HUES64 (cell line): ENCODE measurements at regions not wholly inside any gene's neighbourhood (a gene's known extent, or its start where the extent isn't known, plus 50 kb on each side); places are given as distances from the start of the nearest gene placed in this dataset.

Source experiments
- H3K27ac ChIP-seq: 2 replicates; pipeline ENCODE4 v1.7.0; 2013; ENCODE audit warnings: low read depth, low read length, inconsistent platforms
- H3K27me3 ChIP-seq: 2 replicates; pipeline ENCODE4 v1.6.1; 2013; ENCODE audit warnings: mild to moderate bottlenecking, low read length; ENCODE audit not compliant: insufficient read depth
- H3K36me3 ChIP-seq: 2 replicates; pipeline ENCODE4 v1.6.1; 2013; ENCODE audit warnings: mild to moderate bottlenecking, low read length; ENCODE audit not compliant: insufficient read depth
- H3K4me1 ChIP-seq: 2 replicates; pipeline ENCODE4 v1.6.1; 2013; ENCODE audit warnings: mild to moderate bottlenecking, low read length, moderate library complexity; ENCODE audit not compliant: insufficient read depth
- H3K4me3 ChIP-seq: 2 replicates; pipeline ENCODE4 v1.5.1; 2013; ENCODE audit warnings: mild to moderate bottlenecking, low read length, moderate library complexity
- H3K9ac ChIP-seq: 2 replicates; pipeline ENCODE4 v1.6.1; 2013; ENCODE audit warnings: mild to moderate bottlenecking, low read depth, low read length
- H3K9me3 ChIP-seq: 2 replicates; pipeline ENCODE4 v1.6.1; 2013; ENCODE audit warnings: low read depth, low read length; ENCODE audit not compliant: insufficient read depth
- WGBS: fragments of 150-250, 120-280 bp; methylation state at CpG from one replicate; pipeline ENCODE4 v1.1.7; 2013; ENCODE audit warnings: missing lambda C conversion rate; 5-methylcytosine and 5-hydroxymethylcytosine counted together

DNA sequence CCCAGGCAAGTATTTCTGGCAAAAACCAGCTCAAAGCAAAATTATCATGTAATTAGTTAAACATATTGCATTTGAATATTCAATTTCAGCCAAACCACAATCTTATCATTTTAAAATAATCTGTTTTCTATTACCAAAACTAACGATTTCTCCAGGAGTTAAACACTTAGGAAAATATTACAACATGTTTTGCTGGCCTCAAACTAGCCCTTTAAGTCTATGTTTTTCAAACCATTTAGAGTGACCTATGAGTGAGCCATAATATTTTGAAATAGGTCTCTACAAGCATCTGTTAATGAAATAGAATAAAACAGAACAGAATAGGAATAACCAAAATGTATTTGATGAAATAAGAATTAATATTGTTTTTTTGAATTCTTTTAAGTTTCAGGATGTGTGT is 370.9 kb downstream of the COL12A1 start:
- no peaks in the 10 kb centered on the region for H3K36me3 ChIP-seq
- H3K9me3 ChIP-seq = no peaks in the 10 kb centered on the region
- H3K4me3 ChIP-seq = no peak overlapping the region
- no peak overlapping the region for H3K9ac ChIP-seq
- no peaks in the 10 kb centered on the region for H3K4me1 ChIP-seq
- WGBS = 84% methylated on average over 1 of the region's 1 CpG
- no peaks in the 10 kb centered on the region for H3K27me3 ChIP-seq
- no peak overlapping the region for H3K27ac ChIP-seq

GRCh38 chr6:74826263-74826662 is 379.6 kb downstream of the COL12A1 start:
- WGBS = 90% methylated on average over 4 of the region's 6 CpGs
- H3K9ac ChIP-seq = no peak overlapping the region

GRCh38 chr6:74814440-74814839 is 391.4 kb downstream of the COL12A1 start:
- no peaks in the 10 kb centered on the region for H3K27me3 ChIP-seq
- no peak overlapping the region for H3K9ac ChIP-seq
- H3K27ac ChIP-seq = no peak overlapping the region
- no peak overlapping the region for H3K4me3 ChIP-seq
- H3K36me3 ChIP-seq = no peaks in the 10 kb centered on the region
- 0 out of 2 replicates have a peak, but pooled peaks cover 13% of the 10 kb centered on the region for H3K9me3 ChIP-seq
- H3K4me1 ChIP-seq = no peaks in the 10 kb centered on the region
- 92% methylated on average over 4 of the region's 4 CpGs for WGBS

More at GRCh38 chr6:74826263-74826662, 379.6 kb downstream of the COL12A1 start:
- Histone ChIP-seq H3K4me3 (no peak overlapping the region), H3K36me3 (no peaks in the 10 kb centered on the region), H3K27ac (no peak overlapping the region), H3K27me3 (no peaks in the 10 kb centered on the region), H3K9me3 (no peaks in the 10 kb centered on the region), H3K4me1 (no peaks in the 10 kb centered on the region)

GRCh38 chr6:74807674-74808073 is 398.2 kb downstream of the COL12A1 start:
- Histone ChIP-seq H3K4me1 (no peaks in the 10 kb centered on the region), H3K9me3 (no peaks in the 10 kb centered on the region), H3K27ac (no peak overlapping the region), H3K4me3 (no peak overlapping the region), H3K9ac (no peak overlapping the region), H3K36me3 (no peaks in the 10 kb centered on the region), H3K27me3 (no peaks in the 10 kb centered on the region)
- WGBS = 78% methylated on average over 1 of the region's 2 CpGs

DNA sequence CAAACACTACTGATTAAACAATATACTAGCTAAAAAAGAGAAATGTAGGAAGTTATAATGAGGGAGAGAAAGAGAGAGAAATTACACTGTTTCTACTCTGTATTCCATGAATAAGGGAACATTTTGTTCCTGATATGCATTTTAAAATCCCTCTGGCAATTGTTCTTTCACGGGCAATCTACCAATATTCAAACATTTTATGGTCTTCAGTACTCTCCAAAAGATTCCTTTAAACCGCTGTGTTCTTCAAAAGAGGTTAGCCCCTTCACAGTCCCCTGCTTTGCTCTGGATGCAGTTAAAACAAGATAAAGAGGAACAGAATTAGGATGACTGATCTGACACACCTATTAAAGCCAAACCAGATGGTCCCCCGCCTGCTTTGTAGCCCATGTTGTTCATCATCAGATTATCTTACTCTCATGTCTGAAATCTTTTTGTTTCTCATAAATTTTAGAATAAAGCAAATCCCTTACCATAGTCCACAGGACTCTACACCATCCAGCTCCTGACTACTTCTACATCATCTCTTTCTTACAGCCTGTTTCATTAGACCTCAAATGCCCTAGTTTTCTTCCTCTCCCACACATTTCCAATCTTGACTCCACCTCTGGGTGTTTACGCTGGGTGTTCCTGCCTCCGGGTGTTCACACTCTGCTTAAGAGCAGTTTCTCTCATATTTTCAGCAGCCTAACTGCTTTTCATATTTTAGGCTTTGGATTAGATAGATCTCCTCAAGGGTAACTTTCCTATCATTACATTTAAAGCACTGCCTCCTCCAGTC is 399.7 kb downstream of the COL12A1 start:
- Histone ChIP-seq H3K27ac (no peak overlapping the region), H3K9me3 (no peaks in the 10 kb centered on the region), H3K9ac (no peak overlapping the region), H3K27me3 (no peaks in the 10 kb centered on the region), H3K4me3 (no peak overlapping the region), H3K4me1 (no peaks in the 10 kb centered on the region), H3K36me3 (no peaks in the 10 kb centered on the region)
- WGBS = 90% methylated on average over 5 of the region's 5 CpGs

DNA sequence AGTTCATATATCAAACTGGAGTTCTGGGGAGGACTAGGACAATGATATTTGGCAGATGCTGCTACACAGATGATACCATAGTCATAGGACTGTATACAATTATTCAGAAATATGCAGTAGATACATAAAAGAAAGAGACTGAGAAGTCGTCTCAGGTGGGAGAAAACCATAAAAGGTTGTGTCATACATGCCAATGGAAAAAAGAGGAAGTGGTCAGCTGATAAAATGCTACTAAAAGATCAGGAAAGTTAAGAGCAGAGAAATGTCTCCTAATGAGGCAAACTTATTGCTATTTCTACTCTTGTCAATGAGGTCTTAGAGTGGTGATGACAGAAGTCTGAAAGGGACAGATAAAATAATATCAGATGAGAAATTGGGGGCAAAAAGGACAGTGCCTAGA is 407.6 kb downstream of the COL12A1 start:
- 95% methylated on average over 1 of the region's 1 CpG for WGBS
- H3K27me3 ChIP-seq = no peaks in the 10 kb centered on the region
- no peak overlapping the region for H3K27ac ChIP-seq
- H3K9me3 ChIP-seq = no peaks in the 10 kb centered on the region
- H3K4me1 ChIP-seq = no peaks in the 10 kb centered on the region
- H3K4me3 ChIP-seq = no peak overlapping the region
- no peak overlapping the region for H3K9ac ChIP-seq
- H3K36me3 ChIP-seq = no peaks in the 10 kb centered on the region

GRCh38 chr6:74785236-74785635 is 420.6 kb downstream of the COL12A1 start:
- no peaks in the 10 kb centered on the region for H3K27me3 ChIP-seq
- H3K36me3 ChIP-seq = no peaks in the 10 kb centered on the region
- H3K9ac ChIP-seq = no peak overlapping the region
- no peaks in the 10 kb centered on the region for H3K4me1 ChIP-seq
- H3K9me3 ChIP-seq = no peaks in the 10 kb centered on the region
- no peak overlapping the region for H3K4me3 ChIP-seq
- 77% methylated on average over 3 of the region's 3 CpGs for WGBS
- no peak overlapping the region for H3K27ac ChIP-seq

DNA sequence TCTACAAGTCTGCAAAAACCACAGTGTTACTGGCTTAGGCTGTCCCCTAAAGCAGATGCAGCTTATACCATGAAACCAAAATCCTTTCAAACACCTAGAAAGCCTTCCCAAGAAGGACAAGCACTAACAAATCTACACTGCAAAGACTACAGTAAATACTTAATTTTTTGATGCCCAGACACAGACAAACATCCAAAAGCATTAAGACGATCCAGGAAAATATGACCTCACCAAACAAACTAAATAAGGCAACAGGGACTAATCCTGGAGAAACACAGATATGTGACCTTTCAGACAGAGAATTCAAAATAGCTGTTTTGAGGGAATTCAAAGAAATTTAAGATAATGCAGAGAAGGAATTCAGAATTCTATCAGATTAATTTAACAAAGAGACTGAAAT is 423.5 kb downstream of the COL12A1 start:
- H3K36me3 ChIP-seq = no peaks in the 10 kb centered on the region
- H3K9ac ChIP-seq = no peak overlapping the region
- H3K4me3 ChIP-seq = no peak overlapping the region
- WGBS = 95% methylated on average over 1 of the region's 1 CpG
- no peaks in the 10 kb centered on the region for H3K27me3 ChIP-seq
- no peaks in the 10 kb centered on the region for H3K9me3 ChIP-seq
- H3K4me1 ChIP-seq = no peaks in the 10 kb centered on the region
- no peak overlapping the region for H3K27ac ChIP-seq

DNA sequence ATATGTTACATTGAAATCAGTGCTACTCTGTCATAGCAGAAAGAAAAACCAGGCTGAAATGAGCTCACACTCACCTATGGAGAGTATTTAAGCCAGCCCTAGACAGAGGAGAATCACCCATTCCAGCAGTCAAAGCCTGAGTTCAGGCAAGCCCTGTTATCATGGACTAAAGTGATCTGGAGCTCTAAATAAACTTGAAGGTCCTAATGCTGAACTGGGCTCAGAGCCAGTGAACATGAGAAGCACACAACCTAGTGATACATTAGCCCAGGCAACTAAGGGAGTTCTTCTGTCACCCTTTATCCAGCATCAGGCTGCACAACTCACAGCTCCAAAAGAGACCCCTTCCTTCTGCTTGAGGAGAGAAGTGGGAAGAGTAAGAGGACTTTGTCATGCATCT is 425.0 kb downstream of the COL12A1 start:
- H3K4me1 ChIP-seq = no peaks in the 10 kb centered on the region

GRCh38 chr6:74768738-74769137 is 437.1 kb downstream of the COL12A1 start:
- no peaks in the 10 kb centered on the region for H3K36me3 ChIP-seq
- H3K27me3 ChIP-seq = no peaks in the 10 kb centered on the region
- no peaks in the 10 kb centered on the region for H3K9me3 ChIP-seq
- no peak overlapping the region for H3K4me3 ChIP-seq
- no peak overlapping the region for H3K9ac ChIP-seq
- no peaks in the 10 kb centered on the region; the same call in 1 of the 2 replicates for H3K4me1 ChIP-seq
- no peak overlapping the region for H3K27ac ChIP-seq

More for the DNA sequence above, 425.0 kb downstream of the COL12A1 start:
- Histone ChIP-seq H3K27ac (no peak overlapping the region), H3K36me3 (no peaks in the 10 kb centered on the region), H3K4me3 (no peak overlapping the region), H3K9me3 (no peaks in the 10 kb centered on the region), H3K9ac (no peak overlapping the region), H3K27me3 (no peaks in the 10 kb centered on the region)

GRCh38 chr6:74768120-74768519 is 437.7 kb downstream of the COL12A1 start:
- Histone ChIP-seq H3K36me3 (no peaks in the 10 kb centered on the region), H3K4me3 (no peak overlapping the region), H3K9me3 (no peaks in the 10 kb centered on the region), H3K27me3 (no peaks in the 10 kb centered on the region), H3K27ac (no peak overlapping the region), H3K4me1 (no peaks in the 10 kb centered on the region; the same call in 1 of the 2 replicates), H3K9ac (no peak overlapping the region)
- WGBS = 95% methylated on average over 3 of the region's 3 CpGs

DNA sequence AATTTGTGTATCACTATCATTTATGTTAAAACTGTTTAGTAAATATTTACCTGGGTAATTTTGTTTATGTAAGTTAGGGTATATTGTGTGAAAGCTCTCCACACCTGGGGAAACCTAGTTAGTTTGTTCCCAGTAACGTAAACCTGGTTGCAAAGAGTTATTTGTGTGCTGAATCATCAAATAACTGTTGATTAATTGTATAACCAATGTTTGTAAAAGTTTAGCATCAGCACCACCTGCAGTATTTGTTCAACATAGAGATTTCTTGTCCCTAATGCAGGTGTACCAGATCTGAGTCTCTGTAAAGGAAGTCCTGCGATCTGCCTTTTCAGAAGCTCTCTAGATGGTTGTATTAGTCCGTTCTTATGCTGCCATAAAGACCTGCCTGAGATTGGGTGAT is 440.4 kb downstream of the COL12A1 start:
- 93% methylated on average over 3 of the region's 3 CpGs for WGBS

More for the DNA sequence above, 440.4 kb downstream of the COL12A1 start:
- Histone ChIP-seq H3K36me3 (no peaks in the 10 kb centered on the region), H3K9ac (no peak overlapping the region), H3K4me3 (no peak overlapping the region), H3K27me3 (no peaks in the 10 kb centered on the region), H3K4me1 (no peaks in the 10 kb centered on the region; the same call in 1 of the 2 replicates), H3K9me3 (no peaks in the 10 kb centered on the region), H3K27ac (no peak overlapping the region)
